ENCODE measurements at regions not wholly inside any gene's neighbourhood (a gene's known extent, or its start where the extent isn't known, plus 50 kb on each side); places are given as distances from the start of the nearest gene placed in this dataset.

DNA sequence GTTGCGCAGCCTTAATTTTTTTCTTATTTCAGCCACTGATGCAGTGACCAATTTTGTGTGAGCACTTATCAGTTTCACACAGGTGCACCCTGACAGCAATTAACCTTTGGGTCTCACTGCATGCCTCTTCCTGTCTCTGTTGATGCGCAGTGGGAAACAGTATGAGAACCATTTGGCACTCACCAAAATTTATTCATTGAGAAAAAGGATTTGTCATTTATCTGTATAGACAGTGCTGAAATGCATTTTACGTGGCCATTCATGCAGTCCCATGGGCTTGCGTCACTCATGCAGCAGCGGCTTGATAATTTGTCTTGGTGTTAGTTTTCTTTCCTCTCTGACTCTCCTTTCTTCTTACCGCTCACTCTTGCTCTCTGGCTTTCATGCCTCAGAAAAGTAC lies 157.5 kb downstream of the C12orf75 start:
- ATAC-seq, result no peak
- Histone ChIP-seq H3K4me3 (replicated peaks in 1 of 2; ENCODE audit: low read depth in 1 of 2, low read length in 2 of 2) (no peak overlapping the region), H3K9ac (ENCODE audit: low read length) (no peak overlapping the region), H3K4me1 (ENCODE audit: control insufficient read depth in 1 of 2, insufficient read depth in 2 of 2, low read length in 2 of 2) (no peaks in the 10 kb centered on the region), H3K79me2 (ENCODE audit: insufficient read depth, low read length) (no peaks in the 10 kb centered on the region), H3K9me2 (ENCODE audit: insufficient read depth) (no peaks in the 10 kb centered on the region), H3K27me3 (ENCODE audit: insufficient read depth, low read length) (no peaks in the 10 kb centered on the region), H3K9me3 (ENCODE audit: control insufficient read depth in 1 of 2, insufficient read depth in 1 of 2, low read depth in 1 of 2, low read length in 2 of 2) (no peaks in the 10 kb centered on the region), H3K27ac (ENCODE audit: low read depth, low read length) (no peak overlapping the region), H4K20me1 (ENCODE audit: insufficient read depth) (no peaks in the 10 kb centered on the region), H3K4me2 (ENCODE audit: low read length) (no peak overlapping the region), H2AFZ (ENCODE audit: low read depth, low read length, poor library complexity, severe bottlenecking) (no peak overlapping the region), H3K36me3 (ENCODE audit: control insufficient read depth in 1 of 2, insufficient read depth in 2 of 2, low read length in 2 of 2) (no peaks in the 10 kb centered on the region)
- TF ChIP-seq REST (IDR thresholded peaks at IDR 0.05; ENCODE audit: low read depth) (no peak), EGR1 (IDR thresholded peaks at IDR 0.05; ENCODE audit: low read depth) (no peak), EZH2 (IDR thresholded peaks at IDR 0.05) (no peak), POLR2AphosphoS5 (IDR thresholded peaks at IDR 0.05; ENCODE audit: low read depth, low read length) (no peak), RAD21 (IDR thresholded peaks at IDR 0.05; ENCODE audit: low read depth) (no peak)
- POLR2A ChIA-PET, result no interaction called here
- RAD21 ChIA-PET (ENCODE audit: low non-redundant PET in 1 of 2, low total read pairs in 2 of 2, uncharacterized antibody in 2 of 2, unreplicated experiment in 2 of 2), result no interaction called here
- intact Hi-C loops (cut with micrococcal nuclease), result no loop called here
- CTCF ChIA-PET, result no interaction called here
- no peak for DNase-seq (ENCODE audit: low read depth, low spot score)
- BruUV-seq (replicated peaks), result no TSS peak
